ENCODE measurements at regions not wholly inside any gene's neighbourhood (a gene's known extent, or its start where the extent isn't known, plus 50 kb on each side); places are given as distances from the start of the nearest gene placed in this dataset.

GRCh38 chr18:37889963-37890362, 324.4 kb upstream of the CELF4 start:
- TF ChIP-seq SUZ12 (IDR thresholded peaks at IDR 0.05) (no peak), PKNOX1 (IDR thresholded peaks at IDR 0.05) (no peak), FOXA1 (IDR thresholded peaks at IDR 0.05) (no peak), HDGF (IDR thresholded peaks at IDR 0.05; ENCODE audit: borderline replicate concordance) (no peak), ELF4 (IDR thresholded peaks at IDR 0.05) (no peak), FOXM1 (IDR thresholded peaks at IDR 0.05; ENCODE audit: borderline replicate concordance) (no peak), ARNT (IDR thresholded peaks at IDR 0.05) (no peak), ZNF384 (IDR thresholded peaks at IDR 0.05) (no peak), LEF1 (IDR thresholded peaks at IDR 0.05; ENCODE audit: borderline replicate concordance) (no peak)
- no peak for DNase-seq (ENCODE audit: extremely low spot score)
- CTCF ChIA-PET: no interaction called here
- POLR2A ChIA-PET: no interaction called here

GRCh38 chr18:37874721-37875120, 309.1 kb upstream of the CELF4 start:
- DNase-seq (ENCODE audit: extremely low spot score): no peak
- ChIA-PET POLR2A (no interaction called here), CTCF (no interaction called here)
- TF ChIP-seq FOXM1 (IDR thresholded peaks at IDR 0.05; ENCODE audit: borderline replicate concordance) (no peak), SUZ12 (IDR thresholded peaks at IDR 0.05) (no peak), LEF1 (IDR thresholded peaks at IDR 0.05; ENCODE audit: borderline replicate concordance) (no peak), BHLHE40 (IDR thresholded peaks at IDR 0.05; ENCODE audit: borderline replicate concordance) (no peak), ZNF384 (IDR thresholded peaks at IDR 0.05) (no peak), NFRKB (IDR thresholded peaks at IDR 0.05) (no peak), ELF4 (IDR thresholded peaks at IDR 0.05) (no peak), TARDBP (IDR thresholded peaks at IDR 0.05) (no peak), CTBP1 (IDR thresholded peaks at IDR 0.05; ENCODE audit: borderline replicate concordance) (no peak), SP1 (IDR thresholded peaks at IDR 0.05) (no peak), HDGF (IDR thresholded peaks at IDR 0.05; ENCODE audit: borderline replicate concordance) (no peak), ARNT (IDR thresholded peaks at IDR 0.05) (no peak), FOXK2 (IDR thresholded peaks at IDR 0.05) (no peak), L3MBTL2 (conservative IDR thresholded peaks at IDR 0.05) (no peak), PKNOX1 (IDR thresholded peaks at IDR 0.05) (no peak)

GRCh38 chr18:37873416-37873815, 307.8 kb upstream of the CELF4 start:
- no peak for DNase-seq (ENCODE audit: extremely low spot score)
- ChIA-PET CTCF (interaction anchor here (0.7 kb wide), 1 partner anchor 539 kb away, joined by 3 read pairs; no protein-coding TSS in a partner anchor), POLR2A (no interaction called here)
- TF ChIP-seq L3MBTL2 (conservative IDR thresholded peaks at IDR 0.05): no peak
- TF ChIP-seq ZNF384 (IDR thresholded peaks at IDR 0.05): no peak
- TF ChIP-seq CTBP1 (IDR thresholded peaks at IDR 0.05; ENCODE audit: borderline replicate concordance): no peak
- TF ChIP-seq PKNOX1 (IDR thresholded peaks at IDR 0.05): no peak
- no peak for TF ChIP-seq FOXM1 (IDR thresholded peaks at IDR 0.05; ENCODE audit: borderline replicate concordance)
- no peak for TF ChIP-seq LEF1 (IDR thresholded peaks at IDR 0.05; ENCODE audit: borderline replicate concordance)
- no peak for TF ChIP-seq FOXK2 (IDR thresholded peaks at IDR 0.05)
- no peak for TF ChIP-seq HDGF (IDR thresholded peaks at IDR 0.05; ENCODE audit: borderline replicate concordance)
- no peak for TF ChIP-seq ELF4 (IDR thresholded peaks at IDR 0.05)
- no peak for TF ChIP-seq BHLHE40 (IDR thresholded peaks at IDR 0.05; ENCODE audit: borderline replicate concordance)
- TF ChIP-seq SP1 (IDR thresholded peaks at IDR 0.05): no peak
- no peak for TF ChIP-seq SUZ12 (IDR thresholded peaks at IDR 0.05)
- no peak for TF ChIP-seq ARNT (IDR thresholded peaks at IDR 0.05)
- no peak for TF ChIP-seq NFRKB (IDR thresholded peaks at IDR 0.05)
- no peak for TF ChIP-seq FOXA1 (IDR thresholded peaks at IDR 0.05)
- no peak for TF ChIP-seq TARDBP (IDR thresholded peaks at IDR 0.05)

GRCh38 chr18:37872562-37872961, 307.0 kb upstream of the CELF4 start:
- no peak for DNase-seq (ENCODE audit: extremely low spot score)
- TF ChIP-seq CTBP1 (IDR thresholded peaks at IDR 0.05; ENCODE audit: borderline replicate concordance): no peak
- TF ChIP-seq SUZ12 (IDR thresholded peaks at IDR 0.05): no peak
- TF ChIP-seq FOXK2 (IDR thresholded peaks at IDR 0.05): no peak
- no peak for TF ChIP-seq TARDBP (IDR thresholded peaks at IDR 0.05)
- TF ChIP-seq L3MBTL2 (conservative IDR thresholded peaks at IDR 0.05): no peak
- TF ChIP-seq FOXA1 (IDR thresholded peaks at IDR 0.05): no peak
- no peak for TF ChIP-seq FOXM1 (IDR thresholded peaks at IDR 0.05; ENCODE audit: borderline replicate concordance)
- no peak for TF ChIP-seq BHLHE40 (IDR thresholded peaks at IDR 0.05; ENCODE audit: borderline replicate concordance)
- no peak for TF ChIP-seq LEF1 (IDR thresholded peaks at IDR 0.05; ENCODE audit: borderline replicate concordance)
- no peak for TF ChIP-seq NFRKB (IDR thresholded peaks at IDR 0.05)
- no peak for TF ChIP-seq SP1 (IDR thresholded peaks at IDR 0.05)
- no peak for TF ChIP-seq ELF4 (IDR thresholded peaks at IDR 0.05)
- no peak for TF ChIP-seq PKNOX1 (IDR thresholded peaks at IDR 0.05)
- no peak for TF ChIP-seq ARNT (IDR thresholded peaks at IDR 0.05)
- TF ChIP-seq ZNF384 (IDR thresholded peaks at IDR 0.05): no peak
- TF ChIP-seq HDGF (IDR thresholded peaks at IDR 0.05; ENCODE audit: borderline replicate concordance): no peak
- ChIA-PET CTCF (no interaction called here), POLR2A (no interaction called here)

- ChIA-PET CTCF (no interaction called here), POLR2A (no interaction called here)
- TF ChIP-seq PKNOX1 (IDR thresholded peaks at IDR 0.05) (no peak), TARDBP (IDR thresholded peaks at IDR 0.05) (no peak), CTBP1 (IDR thresholded peaks at IDR 0.05; ENCODE audit: borderline replicate concordance) (no peak), ARNT (IDR thresholded peaks at IDR 0.05) (no peak), L3MBTL2 (conservative IDR thresholded peaks at IDR 0.05) (no peak), HDGF (IDR thresholded peaks at IDR 0.05; ENCODE audit: borderline replicate concordance) (no peak), ELF4 (IDR thresholded peaks at IDR 0.05) (no peak), SP1 (IDR thresholded peaks at IDR 0.05) (no peak)
Measured at GRCh38 chr18:37871561-37871960, 306.0 kb upstream of the CELF4 start.

More at GRCh38 chr18:37871561-37871960, 306.0 kb upstream of the CELF4 start:
- no peak for DNase-seq (ENCODE audit: extremely low spot score)

Measured in HEK293T (cell line).